Thyroid gland (tissue), 4 donors: ENCODE measurements at regions not wholly inside any gene's neighbourhood (a gene's known extent, or its start where the extent isn't known, plus 50 kb on each side); places are given as distances from the start of the nearest gene placed in this dataset.

Source experiments
- POLR2A ChIP-seq, 2 donors: fragments of 450-650 bp; IDR thresholded peaks; one replicate each; pipeline ENCODE4 v1.6.1; 2017; ENCODE audit warnings: antibody characterized with exemption in 2 of 2, mild to moderate bottlenecking in 2 of 2, moderate library complexity in 1 of 2
- TF ChIP-seq, protein P1 (sequence below), 6 experiments: fragments of 200-600 bp in 3 of 6; fragments of 450-650 bp in 3 of 6; sonication (generic) in 3 of 6; IDR thresholded peaks; one replicate each; pipeline ENCODE4 v1.5.1; 2016 to 2019; ENCODE audit warnings: antibody characterized with exemption in 6 of 6, mild to moderate bottlenecking in 2 of 6, inconsistent platforms in 1 of 6, moderate library complexity in 1 of 6

DNA sequence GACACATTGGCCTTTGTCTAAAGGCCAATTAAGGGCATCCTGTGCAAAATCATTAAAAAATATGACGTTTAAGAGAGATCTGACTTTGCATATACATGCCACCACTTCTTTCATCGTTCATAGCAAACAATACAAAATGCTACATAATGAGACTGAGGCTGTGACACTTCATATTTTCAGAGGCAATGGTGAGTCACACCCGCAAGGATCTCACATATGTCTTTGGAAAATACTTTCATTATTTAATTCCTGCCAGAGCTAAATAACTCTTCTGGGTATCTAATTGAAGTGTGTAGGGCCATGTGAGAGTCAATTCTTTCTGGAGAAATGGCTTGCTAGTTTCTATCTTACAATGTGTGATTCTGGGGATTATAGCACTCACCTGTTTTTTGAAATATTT lies 222.8 kb upstream of the NLGN4Y start:
- no peak for TF ChIP-seq POLR2A (IDR thresholded peaks at IDR 0.05)
- TF ChIP-seq, protein P1, sequence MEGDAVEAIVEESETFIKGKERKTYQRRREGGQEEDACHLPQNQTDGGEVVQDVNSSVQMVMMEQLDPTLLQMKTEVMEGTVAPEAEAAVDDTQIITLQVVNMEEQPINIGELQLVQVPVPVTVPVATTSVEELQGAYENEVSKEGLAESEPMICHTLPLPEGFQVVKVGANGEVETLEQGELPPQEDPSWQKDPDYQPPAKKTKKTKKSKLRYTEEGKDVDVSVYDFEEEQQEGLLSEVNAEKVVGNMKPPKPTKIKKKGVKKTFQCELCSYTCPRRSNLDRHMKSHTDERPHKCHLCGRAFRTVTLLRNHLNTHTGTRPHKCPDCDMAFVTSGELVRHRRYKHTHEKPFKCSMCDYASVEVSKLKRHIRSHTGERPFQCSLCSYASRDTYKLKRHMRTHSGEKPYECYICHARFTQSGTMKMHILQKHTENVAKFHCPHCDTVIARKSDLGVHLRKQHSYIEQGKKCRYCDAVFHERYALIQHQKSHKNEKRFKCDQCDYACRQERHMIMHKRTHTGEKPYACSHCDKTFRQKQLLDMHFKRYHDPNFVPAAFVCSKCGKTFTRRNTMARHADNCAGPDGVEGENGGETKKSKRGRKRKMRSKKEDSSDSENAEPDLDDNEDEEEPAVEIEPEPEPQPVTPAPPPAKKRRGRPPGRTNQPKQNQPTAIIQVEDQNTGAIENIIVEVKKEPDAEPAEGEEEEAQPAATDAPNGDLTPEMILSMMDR (IDR thresholded peaks at IDR 0.05) = no peak
